GM12878 (cell line): ENCODE measurements at regions not wholly inside any gene's neighbourhood (a gene's known extent, or its start where the extent isn't known, plus 50 kb on each side); places are given as distances from the start of the nearest gene placed in this dataset.

Experiments
- ATAC-seq: fragments of 200-7000 bp; cut with Tn5 transposase; 3 replicates; pipeline ENCODE4 v1.9.1; 2020; ENCODE audit warnings: mild to moderate bottlenecking, moderate library complexity
- BruUV-seq: library from RNA; stranded (reverse); fragments of 400-500 nt; replicated peaks from 2 replicates; lab custom pipeline; 2021; lab: Mats Ljungman, UMichigan
- CTCF ChIA-PET: fragments of 300-600 bp; sonication (Branson Sonifier 250); formaldehyde crosslinking; extraction: SDS; loops from one replicate; lab custom pipeline; 2021; ENCODE audit warnings: inconsistent platforms; lab: Yijun Ruan, JAX
- POLR2A ChIA-PET: fragments of 350-600 bp; formaldehyde crosslinking; extraction: SDS; loops from one replicate; lab custom pipeline; 2021; ENCODE audit warnings: inconsistent platforms; lab: Charles Lee
- RAD21 ChIA-PET: fragments of 300-600 bp; sonication (Branson Sonifier 250); formaldehyde crosslinking; loops from one replicate; lab custom pipeline; 2023; ENCODE audit warnings: antibody characterized with exemption; ENCODE audit not compliant: unreplicated experiment; lab: Charles Lee
- SMC1A ChIA-PET: fragments of 300-600 bp; sonication (Branson Sonifier 250); formaldehyde crosslinking; loops from one replicate; lab custom pipeline; 2023; ENCODE audit not compliant: unreplicated experiment, uncharacterized antibody; lab: Charles Lee
- DNase-seq: peaks from one replicate; pipeline ENCODE4 v3.0.0-alpha.2; 2011; ENCODE audit warnings: low read depth, low spot score
- FAIRE-seq: peaks from 3 replicates; lab custom pipeline; 2011; peaks lifted over from hg19 to GRCh38; lab: Jason Lieb, UNC
- H2AFZ ChIP-seq: 2 replicates; pipeline ENCODE4 v1.6.0; 2011; ENCODE audit warnings: low read depth, low read length, control low read depth; ENCODE audit not compliant: control insufficient read depth
- H3K27ac ChIP-seq: 2 replicates; pipeline ENCODE4 v1.5.1; 2011; ENCODE audit warnings: control low read depth; ENCODE audit not compliant: control insufficient read depth, insufficient read depth
- H3K27me3 ChIP-seq, 2 experiments: replicated peaks in 1 of 2; 2 replicates each; pipeline versions ENCODE4 v1.6.0 to v1.6.1; 2011; ENCODE audit warnings: low read length in 1 of 2; ENCODE audit not compliant: control insufficient read depth in 2 of 2, insufficient read depth in 2 of 2
- H3K36me3 ChIP-seq, 2 experiments: 2 replicates each; pipeline ENCODE4 v1.5.1; 2011; ENCODE audit warnings: low read length in 1 of 2; ENCODE audit not compliant: control insufficient read depth in 2 of 2, insufficient read depth in 2 of 2
- H3K4me1 ChIP-seq: 2 replicates; pipeline ENCODE4 v1.6.1; 2011; ENCODE audit warnings: mild to moderate bottlenecking, low read length, moderate library complexity, mixed read lengths; ENCODE audit not compliant: control insufficient read depth, insufficient read depth
- H3K4me2 ChIP-seq: 2 replicates; pipeline ENCODE4 v1.6.0; 2011; ENCODE audit warnings: control low read depth; ENCODE audit not compliant: control insufficient read depth, insufficient read depth
- H3K4me3 ChIP-seq: fragments of 200-600 bp; sonication (generic); 2 replicates; pipeline ENCODE4 v1.5.1; 2016
- H3K79me2 ChIP-seq: 2 replicates; pipeline ENCODE4 v1.6.0; 2011; ENCODE audit warnings: low read length; ENCODE audit not compliant: control insufficient read depth, insufficient read depth
- H3K9ac ChIP-seq: 2 replicates; pipeline ENCODE4 v1.8.0; 2011; ENCODE audit warnings: low read length, control low read depth, mixed read lengths; ENCODE audit not compliant: control insufficient read depth, insufficient read depth
- H3K9me3 ChIP-seq: replicated peaks from 3 replicates; pipeline ENCODE4 v1.5.1; 2011; ENCODE audit warnings: mild to moderate bottlenecking, low read length; ENCODE audit not compliant: control insufficient read depth, insufficient read depth
- H4K20me1 ChIP-seq: 2 replicates; pipeline ENCODE4 v1.6.0; 2011; ENCODE audit not compliant: control insufficient read depth, insufficient read depth
- ATF7 ChIP-seq: fragments of 450-650 bp; IDR thresholded peaks from 2 replicates; pipeline ENCODE4 v1.6.1; 2016; ENCODE audit warnings: low read depth, mild to moderate bottlenecking
- BCL3 ChIP-seq: IDR thresholded peaks from 2 replicates; pipeline ENCODE4 v1.6.1; 2011; ENCODE audit warnings: borderline replicate concordance, low read depth, mild to moderate bottlenecking, moderate library complexity, low read length; ENCODE audit not compliant: insufficient read depth, poor library complexity, severe bottlenecking
- CHD2 ChIP-seq: IDR thresholded peaks from 2 replicates; pipeline ENCODE4 v1.6.1; 2011; ENCODE audit warnings: low read depth, low read length, improper control_type of control experiment, borderline replicate concordance
- HSF1 ChIP-seq: fragments of 150-350 bp; IDR thresholded peaks from 2 replicates; pipeline ENCODE4 v1.6.1; 2014; ENCODE audit warnings: mild to moderate bottlenecking, low read depth, low read length
- IRF3 ChIP-seq: fragments of 450-650 bp; IDR thresholded peaks from 2 replicates; pipeline ENCODE4 v1.6.1; 2014; ENCODE audit warnings: mild to moderate bottlenecking
- SMAD1 ChIP-seq: fragments of 450-650 bp; IDR thresholded peaks from 2 replicates; pipeline ENCODE4 v1.6.1; 2018; ENCODE audit warnings: mild to moderate bottlenecking, low read depth; ENCODE audit not compliant: partially characterized antibody
- SPI1 ChIP-seq: IDR thresholded peaks from 2 replicates; pipeline ENCODE4 v1.6.1; 2011; ENCODE audit warnings: low read depth, mild to moderate bottlenecking, low read length, moderate library complexity, borderline replicate concordance; ENCODE audit not compliant: insufficient read depth
- in situ Hi-C: fragments of 300-500 bp; cut with MboI; formaldehyde crosslinking; loops from 9 replicates; pipeline ENCODE4 v1.14.3; 2018; ENCODE audit warnings: mixed read lengths
- intact Hi-C: fragments of 100-400 bp; cut with micrococcal nuclease; formaldehyde crosslinking; loops from one replicate; pipeline ENCODE4 v1.14.2; 2022; ENCODE audit not compliant: unreplicated experiment

GRCh38 chr18:2102022-2102421 is 469.3 kb downstream of the METTL4 start:
- RAD21 ChIA-PET = interaction anchor here (1.2 kb wide), 1 partner anchor 440 kb away, joined by 5 read pairs; no protein-coding TSS in a partner anchor

More at GRCh38 chr18:2102022-2102421, 469.3 kb downstream of the METTL4 start:
- BruUV-seq = no TSS peak
- ChIA-PET CTCF (no interaction called here), SMC1A (interaction anchor here (0.9 to 1.0 kb wide), 2 partner anchors 440 to 478 kb away, joined by 3 read pairs; no protein-coding TSS in a partner anchor), POLR2A (no interaction called here)
- intact Hi-C loops = loop anchor here (5.0 to 10.0 kb wide), 2 partner anchors 130 to 233 kb away; no protein-coding TSS in a partner anchor
- no peak overlapping the region for H3K4me3 ChIP-seq
- H3K4me1 ChIP-seq = no peaks in the 10 kb centered on the region
- H3K9ac ChIP-seq = no peak overlapping the region
- FAIRE-seq (peak; percentile 87), ATAC-seq (peak; percentile 85)
- in situ Hi-C loops = no loop called here
- no peaks in the 10 kb centered on the region for H3K79me2 ChIP-seq
- no peaks in the 10 kb centered on the region for H3K36me3 ChIP-seq
- no peak overlapping the region for H2AFZ ChIP-seq
- no peak overlapping the region for H3K4me2 ChIP-seq
- H3K9me3 ChIP-seq = no peaks in the 10 kb centered on the region
- TF ChIP-seq SPI1 (peak; percentile 47; the same call in 1 of the 2 replicates), CHD2 (no peak), IRF3 (no peak), HSF1 (no peak), BCL3 (no peak), SMAD1 (no peak), ATF7 (no peak)
- TF ChIP-seq, all 136 proteins: peak for 1
- Histone ChIP-seq H4K20me1 (no peaks in the 10 kb centered on the region), H3K27ac (no peak overlapping the region), H3K27me3 (no peaks in the 10 kb centered on the region)
- DNase-seq = no peak
